SU-DHL-6 (cell line): ENCODE measurements at regions not wholly inside any gene's neighbourhood (a gene's known extent, or its start where the extent isn't known, plus 50 kb on each side); places are given as distances from the start of the nearest gene placed in this dataset.
"Not testable (repeated sequence)": the region's sequence is repeated elsewhere in the genome, so short reads cannot be mapped to it uniquely, and the experiment has no call there.

ENCODE experiments used
- CTCF ChIP-seq: fragments of 200-600 bp; sonication (generic); IDR thresholded peaks from one replicate; pipeline ENCODE4 v1.5.1; 2017; ENCODE audit warnings: antibody characterized with exemption, mild to moderate bottlenecking, low read length, moderate library complexity; ENCODE audit not compliant: insufficient read depth, poor library complexity, severe bottlenecking
- EZH2phosphoT487 ChIP-seq: fragments of 200-600 bp; sonication (generic), shearing (Covaris generic); conservative IDR thresholded peaks from 2 replicates; pipeline ENCODE4 v1.6.1; 2018; ENCODE audit warnings: mild to moderate bottlenecking, antibody characterized with exemption, low read length, moderate library complexity, mixed read lengths

GRCh38 chr1:234816186-234816851 is 206.3 kb upstream of the IRF2BP2 start:
- not testable (repeated sequence) for TF ChIP-seq CTCF, EZH2phosphoT487
